Skeletal muscle tissue (tissue), 3 donors: ENCODE measurements at regions not wholly inside any gene's neighbourhood (a gene's known extent, or its start where the extent isn't known, plus 50 kb on each side); places are given as distances from the start of the nearest gene placed in this dataset.
"Not testable (repeated sequence)": the region's sequence is repeated elsewhere in the genome, so short reads cannot be mapped to it uniquely, and the experiment has no call there.

ENCODE experiments used
- H3K27ac ChIP-seq: one replicate; pipeline ENCODE4 v1.7.0; 2013; ENCODE audit warnings: mild to moderate bottlenecking, low read depth, low read length, inconsistent platforms
- H3K27me3 ChIP-seq, 3 donors: one replicate each; pipeline ENCODE4 v1.7.0; 2013; ENCODE audit warnings: low read length in 3 of 3; ENCODE audit not compliant: control insufficient read depth in 3 of 3, insufficient read depth in 3 of 3
- H3K36me3 ChIP-seq, 3 donors: one replicate each; pipeline ENCODE4 v1.7.0; 2013; ENCODE audit warnings: low read length in 3 of 3; ENCODE audit not compliant: control insufficient read depth in 3 of 3, insufficient read depth in 3 of 3
- H3K4me1 ChIP-seq, 3 donors: one replicate each; pipeline ENCODE4 v1.7.0; 2013; ENCODE audit warnings: low read length in 3 of 3, mild to moderate bottlenecking in 3 of 3; ENCODE audit not compliant: control insufficient read depth in 3 of 3, insufficient read depth in 3 of 3
- H3K4me3 ChIP-seq, 3 donors: one replicate each; pipeline ENCODE4 v1.7.0; 2013; ENCODE audit warnings: low read length in 3 of 3
- H3K9ac ChIP-seq, 3 donors: one replicate each; pipeline ENCODE4 v1.7.0; 2013; ENCODE audit warnings: low read length in 3 of 3, mild to moderate bottlenecking in 3 of 3, moderate library complexity in 2 of 3, low read depth in 1 of 3
- H3K9me3 ChIP-seq, 3 donors: one replicate each; pipeline ENCODE4 v1.7.0; 2013; ENCODE audit warnings: low read length in 3 of 3; ENCODE audit not compliant: control insufficient read depth in 3 of 3
- donor health status: Osteomylitis.

GRCh38 chr3:170699158-170700053, 113.5 kb upstream of the SLC7A14 start:
- H3K4me1 ChIP-seq = no peaks in the 10 kb centered on the region
- H3K9me3 ChIP-seq = no peaks in the 10 kb centered on the region
- no peak overlapping the region for H3K27ac ChIP-seq
- no peaks in the 10 kb centered on the region for H3K36me3 ChIP-seq
- H3K4me3 ChIP-seq = no peak overlapping the region
- H3K9ac ChIP-seq = no peak overlapping the region
- no peaks in the 10 kb centered on the region for H3K27me3 ChIP-seq

GRCh38 chr3:170697908-170698307, 112.0 kb upstream of the SLC7A14 start:
- Histone ChIP-seq H3K4me3 (no peak overlapping the region), H3K9ac (no peak overlapping the region), H3K9me3 (no peaks in the 10 kb centered on the region), H3K27me3 (no peaks in the 10 kb centered on the region), H3K27ac (no peak overlapping the region), H3K4me1 (no peaks in the 10 kb centered on the region), H3K36me3 (no peaks in the 10 kb centered on the region)

- H3K4me3 ChIP-seq = no peak overlapping the region
- no peak overlapping the region for H3K27ac ChIP-seq
- no peaks in the 10 kb centered on the region for H3K9me3 ChIP-seq
- H3K4me1 ChIP-seq = no peaks in the 10 kb centered on the region
- H3K27me3 ChIP-seq = no peaks in the 10 kb centered on the region
- no peak overlapping the region for H3K9ac ChIP-seq
- no peaks in the 10 kb centered on the region for H3K36me3 ChIP-seq
Measured at GRCh38 chr3:170697131-170697530, 111.3 kb upstream of the SLC7A14 start.

GRCh38 chr3:170695486-170696064, 109.7 kb upstream of the SLC7A14 start:
- no peaks in the 10 kb centered on the region for H3K27me3 ChIP-seq
- no peaks in the 10 kb centered on the region for H3K36me3 ChIP-seq
- H3K27ac ChIP-seq = no peak overlapping the region
- no peak overlapping the region for H3K4me3 ChIP-seq
- H3K9me3 ChIP-seq = no peaks in the 10 kb centered on the region
- no peak overlapping the region for H3K9ac ChIP-seq
- H3K4me1 ChIP-seq = no peaks in the 10 kb centered on the region

GRCh38 chr3:170692720-170693119, 106.8 kb upstream of the SLC7A14 start:
- H3K9ac ChIP-seq = no peak overlapping the region
- H3K4me3 ChIP-seq = no peak overlapping the region
- no peaks in the 10 kb centered on the region for H3K9me3 ChIP-seq
- no peaks in the 10 kb centered on the region for H3K27me3 ChIP-seq
- no peaks in the 10 kb centered on the region for H3K36me3 ChIP-seq
- no peak overlapping the region for H3K27ac ChIP-seq
- peaks cover 4 to 12% (median 5%) of the 10 kb centered on the region in 3 donors for H3K4me1 ChIP-seq

GRCh38 chr3:170690661-170690981, 104.7 kb upstream of the SLC7A14 start:
- Histone ChIP-seq H3K27ac (no peak overlapping the region), H3K9ac (no peak overlapping the region), H3K27me3 (no peaks in the 10 kb centered on the region), H3K4me1 (peaks cover 4 to 12% (median 5%) of the 10 kb centered on the region in 3 donors), H3K36me3 (no peaks in the 10 kb centered on the region), H3K9me3 (no peaks in the 10 kb centered on the region), H3K4me3 (no peak overlapping the region)

- H3K9me3 ChIP-seq = no peaks in the 10 kb centered on the region
- H3K36me3 ChIP-seq = no peaks in the 10 kb centered on the region
- H3K27ac ChIP-seq = no peak overlapping the region
- peaks cover 4 to 12% (median 5%) of the 10 kb centered on the region in 3 donors for H3K4me1 ChIP-seq
- no peak overlapping the region for H3K4me3 ChIP-seq
- no peaks in the 10 kb centered on the region for H3K27me3 ChIP-seq
- no peak overlapping the region for H3K9ac ChIP-seq
Measured at GRCh38 chr3:170689893-170690660, 104.2 kb upstream of the SLC7A14 start.

- Histone ChIP-seq H3K4me3 (no peak overlapping the region), H3K9me3 (no peaks in the 10 kb centered on the region), H3K9ac (peak overlapping the region in 1 of 3 donors; percentile 43), H3K27ac (peak overlapping the region; percentile 25), H3K27me3 (no peaks in the 10 kb centered on the region), H3K4me1 (peaks cover 4 to 12% (median 5%) of the 10 kb centered on the region in 3 donors), H3K36me3 (no peaks in the 10 kb centered on the region)
Measured at GRCh38 chr3:170689296-170689829, 103.5 kb upstream of the SLC7A14 start.

- H3K9ac ChIP-seq, H3K27ac ChIP-seq, H3K27me3 ChIP-seq, H3K9me3 ChIP-seq, H3K36me3 ChIP-seq, H3K4me3 ChIP-seq: not testable (repeated sequence)
- H3K4me1 ChIP-seq = peaks cover 4 to 12% (median 5%) of the 10 kb centered on the region in 3 donors
Measured at GRCh38 chr3:170688222-170688621, 102.3 kb upstream of the SLC7A14 start.

- no peak overlapping the region for H3K27ac ChIP-seq
- H3K9ac ChIP-seq = no peak overlapping the region
- H3K4me3 ChIP-seq = no peak overlapping the region
- H3K36me3 ChIP-seq = no peaks in the 10 kb centered on the region
- H3K27me3 ChIP-seq = no peaks in the 10 kb centered on the region
- H3K9me3 ChIP-seq = no peaks in the 10 kb centered on the region
- H3K4me1 ChIP-seq = no peaks in the 10 kb centered on the region
Measured at GRCh38 chr3:170680593-170680992, 94.7 kb upstream of the SLC7A14 start.
